CD4-positive, alpha-beta T cell (primary cell): ENCODE measurements at regions not wholly inside any gene's neighbourhood (a gene's known extent, or its start where the extent isn't known, plus 50 kb on each side); places are given as distances from the start of the nearest gene placed in this dataset.

Experiments
- ATAC-seq: fragments of 200-7000 bp; cut with Tn5 transposase; one replicate; pipeline ENCODE4 v1.10.0; 2022; ENCODE audit warnings: mild to moderate bottlenecking; ENCODE audit not compliant: poor library complexity
- CTCF ChIA-PET: fragments of 350-600 bp; sonication (Branson Sonifier 250); formaldehyde crosslinking; loops from one replicate; lab custom pipeline; 2021; ENCODE audit warnings: antibody characterized with exemption, inconsistent platforms; lab: Charles Lee
- POLR2A ChIA-PET: fragments of 350-600 bp; sonication (Branson Sonifier 250); formaldehyde crosslinking; loops from one replicate; lab custom pipeline; 2021; ENCODE audit warnings: antibody characterized with exemption, inconsistent platforms; lab: Charles Lee
- DNase-seq, 14 experiments: peaks; one replicate each; pipeline ENCODE4 v3.0.0-alpha.2; 2013 to 2020; ENCODE audit warnings: mixed read lengths in 2 of 14
- H3K27ac ChIP-seq, 2 donors: one replicate each; pipeline versions ENCODE4 v1.5.1 to v1.7.0; 2013; ENCODE audit warnings: low read length in 2 of 2, low read depth in 1 of 2, mild to moderate bottlenecking in 1 of 2
- H3K27me3 ChIP-seq, 2 experiments: 1 replicate in 1 of 2; 2 replicates in 1 of 2; pipeline versions ENCODE4 v1.6.1 to v1.7.0; 2013; ENCODE audit warnings: low read length in 2 of 2, control low read depth in 1 of 2, mild to moderate bottlenecking in 1 of 2, moderate library complexity in 1 of 2; ENCODE audit not compliant: insufficient read depth in 2 of 2, control insufficient read depth in 1 of 2
- H3K36me3 ChIP-seq: one replicate; pipeline ENCODE4 v1.6.1; 2013; ENCODE audit warnings: low read length, control low read depth; ENCODE audit not compliant: insufficient read depth
- H3K4me1 ChIP-seq: one replicate; pipeline ENCODE4 v1.6.1; 2013; ENCODE audit warnings: low read length, control low read depth; ENCODE audit not compliant: insufficient read depth
- H3K4me3 ChIP-seq: one replicate; pipeline ENCODE4 v1.5.1; 2013; ENCODE audit warnings: mild to moderate bottlenecking, low read length, moderate library complexity
- H3K9me3 ChIP-seq, 2 experiments: 1 replicate in 1 of 2; 2 replicates in 1 of 2; pipeline versions ENCODE4 v1.6.1 to v1.7.0; 2013; ENCODE audit warnings: low read length in 2 of 2, mild to moderate bottlenecking in 2 of 2, control low read depth in 1 of 2, moderate library complexity in 1 of 2; ENCODE audit not compliant: control insufficient read depth in 1 of 2, insufficient read depth in 1 of 2
- H3K27ac Mint-ChIP-seq: one replicate; pipeline ENCODE4 v1.8.0; 2020; ENCODE audit warnings: mixed read lengths
- H3K27me3 Mint-ChIP-seq: one replicate; pipeline ENCODE4 v1.8.0; 2021; ENCODE audit warnings: mixed read lengths
- H3K36me3 Mint-ChIP-seq: one replicate; pipeline ENCODE4 v1.8.0; 2021; ENCODE audit warnings: low read depth, mixed read lengths
- H3K4me1 Mint-ChIP-seq: one replicate; pipeline ENCODE4 v1.8.0; 2021; ENCODE audit warnings: low read depth, mixed read lengths
- H3K4me3 Mint-ChIP-seq: one replicate; pipeline ENCODE4 v1.8.0; 2020; ENCODE audit warnings: mild to moderate bottlenecking, mixed read lengths
- H3K9me3 Mint-ChIP-seq: one replicate; pipeline ENCODE4 v1.8.0; 2020; ENCODE audit warnings: mixed read lengths
- CTCF ChIP-seq: fragments of 200-600 bp; IDR thresholded peaks from one replicate; pipeline ENCODE4 v1.8.0; 2022; ENCODE audit warnings: antibody characterized with exemption, mild to moderate bottlenecking
- intact Hi-C, 2 experiments: fragments of 100-400 bp; cut with DNase I in 1 of 2; cut with micrococcal nuclease in 1 of 2; formaldehyde crosslinking; loops; one replicate each; pipeline versions ENCODE4 v1.15.1 to v1.9.0; 2023 to 2025; cut with DNase I, micrococcal nuclease

- H3K27ac Mint-ChIP-seq = no peak overlapping the region
- DNase-seq = no peak
- H3K36me3 Mint-ChIP-seq = no peaks in the 10 kb centered on the region
- Histone ChIP-seq H3K27ac (no peak overlapping the region), H3K36me3 (no peaks in the 10 kb centered on the region), H3K4me3 (no peak overlapping the region), H3K9me3 (no peaks in the 10 kb centered on the region), H3K27me3 (no peaks in the 10 kb centered on the region), H3K4me1 (no peaks in the 10 kb centered on the region)
- intact Hi-C loops = no loop called here
- H3K27me3 Mint-ChIP-seq = no peaks in the 10 kb centered on the region
- TF ChIP-seq CTCF = no peak
- no peak overlapping the region for H3K4me3 Mint-ChIP-seq
- CTCF ChIA-PET = no interaction called here
- H3K9me3 Mint-ChIP-seq = peaks cover 5% of the 10 kb centered on the region
- POLR2A ChIA-PET = no interaction called here
- H3K4me1 Mint-ChIP-seq = no peaks in the 10 kb centered on the region
- ATAC-seq = no peak
These were observed 248.4 kb downstream of the PRELID2 start for GRCh38 chr5:145586661-145587307.

- TF ChIP-seq CTCF = no peak
- H3K9me3 Mint-ChIP-seq = peaks cover 8% of the 10 kb centered on the region
- Histone ChIP-seq H3K27ac (no peak overlapping the region), H3K36me3 (no peaks in the 10 kb centered on the region), H3K27me3 (no peaks in the 10 kb centered on the region), H3K4me1 (no peaks in the 10 kb centered on the region), H3K4me3 (no peak overlapping the region), H3K9me3 (no peaks in the 10 kb centered on the region)
- CTCF ChIA-PET = no interaction called here
- no peaks in the 10 kb centered on the region for H3K27me3 Mint-ChIP-seq
- DNase-seq = no peak
- POLR2A ChIA-PET = no interaction called here
- no peaks in the 10 kb centered on the region for H3K36me3 Mint-ChIP-seq
- no peak for ATAC-seq
- intact Hi-C loops = no loop called here
- no peaks in the 10 kb centered on the region for H3K4me1 Mint-ChIP-seq
- no peak overlapping the region for H3K4me3 Mint-ChIP-seq
- no peak overlapping the region for H3K27ac Mint-ChIP-seq
These were observed 249.5 kb downstream of the PRELID2 start for GRCh38 chr5:145585443-145586148.

GRCh38 chr5:145579301-145579700 lies 255.8 kb downstream of the PRELID2 start:
- H3K4me1 ChIP-seq = no peaks in the 10 kb centered on the region
- ATAC-seq (no peak), DNase-seq (no peak)
- CTCF ChIA-PET = no interaction called here
- no peak overlapping the region for H3K4me3 ChIP-seq
- intact Hi-C loops = no loop called here
- no peak for TF ChIP-seq CTCF
- Mint-ChIP-seq H3K4me3 (no peak overlapping the region), H3K4me1 (no peaks in the 10 kb centered on the region), H3K27me3 (no peaks in the 10 kb centered on the region), H3K36me3 (no peaks in the 10 kb centered on the region), H3K9me3 (peaks cover 17% of the 10 kb centered on the region), H3K27ac (no peak overlapping the region)
- no peaks in the 10 kb centered on the region for H3K36me3 ChIP-seq
- no peak overlapping the region for H3K27ac ChIP-seq
- H3K27me3 ChIP-seq = no peaks in the 10 kb centered on the region
- peaks cover 0 to 3% of the 10 kb centered on the region in 2 experiments for H3K9me3 ChIP-seq
- POLR2A ChIA-PET = no interaction called here
